H1 (cell line): ENCODE measurements at regions not wholly inside any gene's neighbourhood (a gene's known extent, or its start where the extent isn't known, plus 50 kb on each side); places are given as distances from the start of the nearest gene placed in this dataset.

Source experiments
- CTCF ChIA-PET: fragments of 300-600 bp; sonication (Branson Sonifier 250); formaldehyde crosslinking; loops from one replicate; lab custom pipeline; 2021; ENCODE audit not compliant: partially characterized antibody; lab: Charles Lee
- POLR2A ChIA-PET: fragments of 300-600 bp; sonication (Branson Sonifier 250); formaldehyde crosslinking; loops from one replicate; lab custom pipeline; 2021; ENCODE audit warnings: inconsistent platforms; ENCODE audit not compliant: partially characterized antibody; lab: Charles Lee
- DNase-seq, 2 experiments: peaks; one replicate each; pipeline versions ENCODE4 v3.0.0 to v3.0.0-alpha.2; 2010 to 2022; ENCODE audit warnings: low spot score in 2 of 2, low read depth in 1 of 2, mixed read lengths in 1 of 2
- FAIRE-seq: peaks from 2 replicates; lab custom pipeline; 2011; peaks lifted over from hg19 to GRCh38; lab: Jason Lieb, UNC
- H2AFZ ChIP-seq: 2 replicates; pipeline ENCODE4 v1.8.1; 2012; ENCODE audit warnings: low read length, inconsistent platforms
- H2AK5ac ChIP-seq: 2 replicates; pipeline ENCODE4 v1.6.1; 2013; ENCODE audit warnings: low read depth, low read length
- H2BK120ac ChIP-seq: replicated peaks from 2 replicates; pipeline ENCODE3; 2013; ENCODE audit warnings: low read depth, low read length, inconsistent platforms
- H2BK12ac ChIP-seq: 2 replicates; pipeline ENCODE4 v1.6.1; 2013; ENCODE audit warnings: low read depth, low read length
- H2BK15ac ChIP-seq: 2 replicates; pipeline ENCODE4 v1.6.1; 2013; ENCODE audit warnings: low read length
- H2BK20ac ChIP-seq: 2 replicates; pipeline ENCODE4 v1.6.1; 2013; ENCODE audit warnings: low read length
- H2BK5ac ChIP-seq: 2 replicates; pipeline ENCODE4 v1.6.1; 2013; ENCODE audit warnings: low read depth, low read length
- H3K14ac ChIP-seq: 2 replicates; pipeline ENCODE4 v1.6.1; 2013; ENCODE audit warnings: inconsistent platforms; ENCODE audit not compliant: insufficient read length
- H3K18ac ChIP-seq: 2 replicates; pipeline ENCODE4 v1.6.1; 2013; ENCODE audit warnings: low read length; ENCODE audit errors: extremely low read depth
- H3K23ac ChIP-seq: 2 replicates; pipeline ENCODE4 v1.6.1; 2013; ENCODE audit warnings: inconsistent platforms; ENCODE audit not compliant: insufficient read length
- H3K23me2 ChIP-seq: 2 replicates; pipeline ENCODE4 v1.6.1; 2013; ENCODE audit warnings: low read depth, low read length
- H3K27ac ChIP-seq: 2 replicates; pipeline ENCODE4 v1.6.1; 2011; ENCODE audit warnings: low read depth, low read length, inconsistent platforms
- H3K27me3 ChIP-seq, 4 experiments: replicated peaks in 1 of 4; 1 replicate in 1 of 4; 2 replicates in 3 of 4; pipeline versions ENCODE4 v1.6.1 to v1.8.1; 2011 to 2013; ENCODE audit warnings: low read length in 3 of 4, mild to moderate bottlenecking in 3 of 4, inconsistent platforms in 2 of 4, mixed read lengths in 2 of 4, moderate library complexity in 1 of 4; ENCODE audit not compliant: control insufficient read depth in 3 of 4, insufficient read depth in 3 of 4; ENCODE audit errors: extremely low read depth in 1 of 4
- H3K36me3 ChIP-seq, 4 experiments: 2 replicates each; pipeline versions ENCODE4 v1.6.1 to v1.8.1; 2011 to 2013; ENCODE audit warnings: mild to moderate bottlenecking in 4 of 4, low read length in 3 of 4, moderate library complexity in 2 of 4, control low read depth in 1 of 4, inconsistent platforms in 1 of 4; ENCODE audit not compliant: insufficient read depth in 4 of 4, control insufficient read depth in 2 of 4
- H3K4ac ChIP-seq: replicated peaks from 2 replicates; pipeline ENCODE3; 2013; ENCODE audit warnings: low read length, low read depth, mixed read lengths, inconsistent platforms; ENCODE audit not compliant: insufficient read length
- H3K4me1 ChIP-seq, 4 experiments: replicated peaks in 1 of 4; 1 replicate in 1 of 4; 2 replicates in 3 of 4; pipeline versions ENCODE4 v1.6.1 to v1.8.1; 2011 to 2013; ENCODE audit warnings: low read length in 3 of 4, inconsistent platforms in 2 of 4, mixed read lengths in 1 of 4; ENCODE audit not compliant: insufficient read depth in 4 of 4, control insufficient read depth in 3 of 4
- H3K4me2 ChIP-seq, 2 experiments: 2 replicates each; pipeline versions ENCODE4 v1.6.1 to v1.8.1; 2011 to 2013; ENCODE audit warnings: low read depth in 2 of 2, low read length in 2 of 2, control low read depth in 1 of 2, inconsistent platforms in 1 of 2, mild to moderate bottlenecking in 1 of 2; ENCODE audit not compliant: insufficient read depth in 1 of 2
- H3K4me3 ChIP-seq, 4 experiments: fragments of 200-600, 300-600 bp in 1 of 4; sonication (generic), shearing (Covaris generic), sonication (Bioruptor Twin) in 1 of 4; 2 replicates each; pipeline versions ENCODE4 v1.5.1 to v1.8.1; 2011 to 2016; ENCODE audit warnings: low read length in 4 of 4, low read depth in 3 of 4, control low read depth in 2 of 4, inconsistent platforms in 2 of 4, mild to moderate bottlenecking in 2 of 4, mixed read lengths in 1 of 4, moderate library complexity in 1 of 4; ENCODE audit not compliant: insufficient read depth in 2 of 4; ENCODE audit errors: extremely low read depth in 1 of 4
- H3K56ac ChIP-seq: replicated peaks from 2 replicates; pipeline ENCODE3; 2013; ENCODE audit warnings: low read depth, mild to moderate bottlenecking, mixed read lengths, low read length, inconsistent platforms; ENCODE audit not compliant: insufficient read length
- H3K79me1 ChIP-seq: 2 replicates; pipeline ENCODE4 v1.6.1; 2013; ENCODE audit warnings: low read depth, low read length, control low read depth
- H3K79me2 ChIP-seq, 2 experiments: 2 replicates each; pipeline versions ENCODE4 v1.6.1 to v1.8.1; 2012 to 2013; ENCODE audit warnings: low read length in 2 of 2, mild to moderate bottlenecking in 2 of 2, inconsistent platforms in 1 of 2; ENCODE audit not compliant: insufficient read depth in 2 of 2, control insufficient read depth in 1 of 2
- H3K9ac ChIP-seq, 4 experiments: replicated peaks in 1 of 4; 1 replicate in 1 of 4; 2 replicates in 3 of 4; pipeline versions ENCODE4 v1.6.1 to v1.8.1; 2011 to 2013; ENCODE audit warnings: low read depth in 3 of 4, low read length in 3 of 4, control low read depth in 2 of 4, mild to moderate bottlenecking in 2 of 4, moderate library complexity in 2 of 4, inconsistent platforms in 1 of 4; ENCODE audit errors: extremely low read depth in 1 of 4
- H3K9me3 ChIP-seq, 2 experiments: 2 replicates each; pipeline versions ENCODE4 v1.6.1 to v1.8.1; 2012 to 2013; ENCODE audit warnings: mild to moderate bottlenecking in 2 of 2, moderate library complexity in 2 of 2, control low read depth in 1 of 2, inconsistent platforms in 1 of 2, low read depth in 1 of 2, low read length in 1 of 2, mixed read lengths in 1 of 2; ENCODE audit not compliant: insufficient read depth in 2 of 2
- H4K20me1 ChIP-seq, 2 experiments: replicated peaks in 1 of 2; 2 replicates each; pipeline versions ENCODE3 to v1.8.1; 2011 to 2013; ENCODE audit warnings: inconsistent platforms in 2 of 2, low read length in 2 of 2, mild to moderate bottlenecking in 1 of 2; ENCODE audit not compliant: insufficient read depth in 2 of 2, control insufficient read depth in 1 of 2
- H4K5ac ChIP-seq: 2 replicates; pipeline ENCODE4 v1.6.1; 2013; ENCODE audit warnings: low read length, low read depth, mixed read lengths, inconsistent platforms; ENCODE audit not compliant: insufficient read length
- H4K8ac ChIP-seq: 2 replicates; pipeline ENCODE4 v1.8.0; 2013; ENCODE audit warnings: mild to moderate bottlenecking, moderate library complexity, low read length, inconsistent platforms; ENCODE audit not compliant: insufficient read depth; ENCODE audit errors: extremely low read depth
- H4K91ac ChIP-seq: replicated peaks from 2 replicates; pipeline ENCODE3; 2013; ENCODE audit warnings: low read length, mixed read lengths, inconsistent platforms; ENCODE audit not compliant: insufficient read length
- BRCA1 ChIP-seq: IDR thresholded peaks from 2 replicates; pipeline ENCODE4 v1.6.1; 2012; ENCODE audit warnings: low read depth, low read length, improper control_type of control experiment
- SP2 ChIP-seq: IDR thresholded peaks from 2 replicates; pipeline ENCODE4 v1.6.1; 2012; ENCODE audit warnings: mild to moderate bottlenecking, low read length, inconsistent platforms
- SP4 ChIP-seq: IDR thresholded peaks from 2 replicates; pipeline ENCODE4 v1.6.1; 2012; ENCODE audit warnings: low read length, inconsistent platforms
- TCF12 ChIP-seq: IDR thresholded peaks from 2 replicates; pipeline ENCODE4 v1.6.1; 2011; ENCODE audit warnings: low read depth, mild to moderate bottlenecking, low read length
- WGBS, 2 experiments: shearing (Covaris generic) in 1 of 2; methylation state at CpG; one replicate each; pipeline versions ENCODE4 v1.1.6 to v1.1.7; 2013 to 2015; ENCODE audit warnings: low lambda C conversion rate in 2 of 2, mixed read lengths in 2 of 2, inconsistent platforms in 1 of 2, low coverage in 1 of 2, missing lambda C conversion rate in 1 of 2; ENCODE audit not compliant: insufficient replicate concordance in 2 of 2, insufficient coverage in 1 of 2, insufficient read length in 1 of 2; ENCODE audit errors: extremely low coverage in 1 of 2, missing lambda C conversion rate in 1 of 2; 5-methylcytosine and 5-hydroxymethylcytosine counted together

GRCh38 chr3:31185062-31185357 is 290.5 kb upstream of the GADL1 start:
- Histone ChIP-seq H3K14ac (no peak overlapping the region), H3K23ac (no peak overlapping the region), H4K91ac (no peak overlapping the region), H3K36me3 (no peaks in the 10 kb centered on the region), H3K4ac (no peak overlapping the region), H3K9ac (no peak overlapping the region), H3K4me3 (no peak overlapping the region), H2BK5ac (no peak overlapping the region), H3K27me3 (no peaks in the 10 kb centered on the region), H4K20me1 (no peaks in the 10 kb centered on the region), H2BK120ac (no peak overlapping the region), H4K5ac (no peak overlapping the region), H3K9me3 (no peaks in the 10 kb centered on the region), H3K79me1 (no peaks in the 10 kb centered on the region), H4K8ac (no peak overlapping the region), H3K23me2 (no peaks in the 10 kb centered on the region), H3K4me2 (no peak overlapping the region), H2BK15ac (no peak overlapping the region), H3K18ac (no peak overlapping the region), H2BK20ac (no peak overlapping the region), H3K79me2 (no peaks in the 10 kb centered on the region), H2BK12ac (no peak overlapping the region), H2AK5ac (no peak overlapping the region), H3K4me1 (no peaks in the 10 kb centered on the region; a peak in 2 of 7 replicates), H2AFZ (no peak overlapping the region), H3K27ac (no peak overlapping the region), H3K56ac (no peak overlapping the region)
- FAIRE-seq, result no peak
- no peak for TF ChIP-seq SP2
- no peak for TF ChIP-seq BRCA1
- TF ChIP-seq TCF12, result no peak
- TF ChIP-seq SP4, result no peak
- CTCF ChIA-PET, result interaction anchor here (0.7 to 1.1 kb wide), 2 partner anchors 10 to 25 kb away, joined by 3 to 5 read pairs; no protein-coding TSS in a partner anchor
- POLR2A ChIA-PET, result no interaction called here
- DNase-seq, result no peak
- 94% methylated on average over 2 of the region's 2 CpGs; no CpG with 5 or more reads in 1 of the 2 experiments for WGBS, 2 experiments
